WTC11 (cell line): ENCODE measurements at regions not wholly inside any gene's neighbourhood (a gene's known extent, or its start where the extent isn't known, plus 50 kb on each side); places are given as distances from the start of the nearest gene placed in this dataset.

ENCODE experiments used
- ATAC-seq: fragments of 200-7000 bp; cut with Tn5 transposase; 2 replicates; pipeline ENCODE4 v1.10.0; 2021; ENCODE audit warnings: mild to moderate bottlenecking, moderate library complexity
- CTCF ChIA-PET: fragments of 300-600 bp; sonication (Branson Sonifier 250); formaldehyde crosslinking; loops from one replicate; lab custom pipeline; 2021; ENCODE audit warnings: antibody characterized with exemption; lab: Charles Lee
- POLR2A ChIA-PET: fragments of 350-600 bp; sonication (Branson Sonifier 250); formaldehyde crosslinking; loops from one replicate; lab custom pipeline; 2021; ENCODE audit warnings: antibody characterized with exemption; lab: Charles Lee
- DNase-seq: peaks from one replicate; pipeline ENCODE4 v3.0.0; 2021; ENCODE audit warnings: low spot score
- H3K27ac Mint-ChIP-seq: 2 replicates; pipeline ENCODE4 v1.8.0; 2021; ENCODE audit warnings: mixed read lengths
- H3K27me3 Mint-ChIP-seq: 2 replicates; pipeline ENCODE4 v1.8.0; 2021; ENCODE audit warnings: low read depth, mild to moderate bottlenecking, moderate library complexity, mixed read lengths
- H3K36me3 Mint-ChIP-seq: 2 replicates; pipeline ENCODE4 v1.8.0; 2021; ENCODE audit warnings: mixed read lengths
- H3K4me1 Mint-ChIP-seq: 2 replicates; pipeline ENCODE4 v1.8.0; 2022; ENCODE audit warnings: mixed read lengths
- H3K4me3 Mint-ChIP-seq: 2 replicates; pipeline ENCODE4 v1.8.0; 2021; ENCODE audit warnings: mild to moderate bottlenecking, moderate library complexity, mixed read lengths
- H3K9me3 Mint-ChIP-seq: 2 replicates; pipeline ENCODE4 v1.8.0; 2021; ENCODE audit warnings: mixed read lengths
- ATF1 ChIP-seq: sonication (generic); formaldehyde crosslinking; IDR thresholded peaks from 2 replicates; pipeline ENCODE4 v1.8.1; 2023; ENCODE audit warnings: mild to moderate bottlenecking, moderate library complexity, missing genetic modification reagents
- CREM ChIP-seq: sonication (generic); formaldehyde crosslinking; IDR thresholded peaks from 2 replicates; pipeline ENCODE4 v1.8.1; 2022; ENCODE audit warnings: mild to moderate bottlenecking, missing genetic modification reagents, moderate library complexity
- GTF2I ChIP-seq: fragments of 250-450 bp; sonication (Bioruptor Pico); conservative IDR thresholded peaks from 2 replicates; pipeline ENCODE4 v1.4.0; 2021; ENCODE audit warnings: mild to moderate bottlenecking
- IRF2 ChIP-seq: sonication (generic); formaldehyde crosslinking; IDR thresholded peaks from 2 replicates; pipeline ENCODE4 v1.8.0; 2022; ENCODE audit warnings: low read depth, missing genetic modification reagents, borderline replicate concordance
- JAZF1 ChIP-seq: fragments of 250-450 bp; sonication (Bioruptor Pico); IDR thresholded peaks from 2 replicates; pipeline ENCODE4 v1.9.0; 2021; ENCODE audit warnings: moderate library complexity, mild to moderate bottlenecking, inconsistent platforms
- JUN ChIP-seq: sonication (generic); formaldehyde crosslinking; IDR thresholded peaks from 2 replicates; pipeline ENCODE4 v1.8.0; 2023; ENCODE audit warnings: mild to moderate bottlenecking, missing genetic modification reagents
- NFYB ChIP-seq: sonication (generic); formaldehyde crosslinking; conservative IDR thresholded peaks from 2 replicates; pipeline ENCODE4 v1.8.0; 2022; ENCODE audit warnings: low read depth, missing genetic modification reagents
- PRRX2 ChIP-seq: fragments of 250-450 bp; sonication (Bioruptor Pico); IDR thresholded peaks from 2 replicates; pipeline ENCODE4 v1.8.0; 2021; ENCODE audit warnings: mild to moderate bottlenecking
- RELA ChIP-seq: sonication (generic); formaldehyde crosslinking; IDR thresholded peaks from 2 replicates; pipeline ENCODE4 v1.8.1; 2022; ENCODE audit warnings: missing genetic modification reagents, mild to moderate bottlenecking, borderline replicate concordance
- SMAD4 ChIP-seq: sonication (generic); formaldehyde crosslinking; IDR thresholded peaks from 2 replicates; pipeline ENCODE4 v1.8.0; 2022; ENCODE audit warnings: mild to moderate bottlenecking, missing genetic modification reagents
- ZNF138 ChIP-seq: sonication (generic); formaldehyde crosslinking; conservative IDR thresholded peaks from 2 replicates; pipeline ENCODE4 v1.8.1; 2022; ENCODE audit warnings: mild to moderate bottlenecking, moderate library complexity, missing genetic modification reagents
- ZNF232 ChIP-seq: sonication (generic); formaldehyde crosslinking; IDR thresholded peaks from 2 replicates; pipeline ENCODE4 v1.8.0; 2022; ENCODE audit warnings: mild to moderate bottlenecking, missing genetic modification reagents
- ZNF416 ChIP-seq: fragments of 250-450 bp; sonication (Bioruptor Pico); IDR thresholded peaks from 2 replicates; pipeline ENCODE4 v1.9.0; 2021; ENCODE audit warnings: mild to moderate bottlenecking, inconsistent platforms
- ZNF423 ChIP-seq: fragments of 250-450 bp; sonication (Bioruptor Pico); IDR thresholded peaks from 2 replicates; pipeline ENCODE4 v2.1.2; 2022; ENCODE audit warnings: mild to moderate bottlenecking, moderate library complexity
- TF ChIP-seq, protein P1 (sequence below): sonication (generic); formaldehyde crosslinking; IDR thresholded peaks from 2 replicates; pipeline ENCODE4 v1.8.0; 2022; ENCODE audit warnings: mild to moderate bottlenecking, missing genetic modification reagents
- TF ChIP-seq, protein P2 (sequence below): fragments of 250-450 bp; sonication (Bioruptor Pico); IDR thresholded peaks from 2 replicates; pipeline ENCODE4 v1.9.0; 2021; ENCODE audit warnings: moderate library complexity, mild to moderate bottlenecking, inconsistent platforms, borderline replicate concordance
- TF ChIP-seq, protein P3 (sequence below): sonication (generic); formaldehyde crosslinking; IDR thresholded peaks from 2 replicates; pipeline ENCODE4 v1.8.1; 2022; ENCODE audit warnings: missing genetic modification reagents, borderline replicate concordance
- TF ChIP-seq, protein P4 (sequence below): fragments of 250-450 bp; sonication (Bioruptor Pico); IDR thresholded peaks from 2 replicates; pipeline ENCODE4 v2.1.2; 2022; ENCODE audit warnings: mild to moderate bottlenecking, moderate library complexity
- TF ChIP-seq, protein P5 (sequence below): fragments of 250-450 bp; sonication (Bioruptor Pico); IDR thresholded peaks from 2 replicates; pipeline ENCODE4 v1.9.0; 2021; ENCODE audit warnings: mild to moderate bottlenecking
- TF ChIP-seq, protein P6 (sequence below): sonication (generic); formaldehyde crosslinking; IDR thresholded peaks from 2 replicates; pipeline ENCODE4 v1.8.1; 2022; ENCODE audit warnings: mild to moderate bottlenecking, missing genetic modification reagents, moderate library complexity, borderline replicate concordance
- TF ChIP-seq, protein P7 (sequence below): sonication (generic); formaldehyde crosslinking; IDR thresholded peaks from 2 replicates; pipeline ENCODE4 v1.8.0; 2023; ENCODE audit warnings: missing genetic modification reagents, mild to moderate bottlenecking, borderline replicate concordance
- TF ChIP-seq, protein P8 (sequence below): fragments of 200-600 bp; IDR thresholded peaks from 2 replicates; pipeline ENCODE4 v1.8.0; 2022; ENCODE audit warnings: antibody characterized with exemption
- TF ChIP-seq, protein P9 (sequence below): sonication (generic); formaldehyde crosslinking; conservative IDR thresholded peaks from 2 replicates; pipeline ENCODE4 v1.8.1; 2022; ENCODE audit warnings: mild to moderate bottlenecking, missing genetic modification reagents

DNA sequence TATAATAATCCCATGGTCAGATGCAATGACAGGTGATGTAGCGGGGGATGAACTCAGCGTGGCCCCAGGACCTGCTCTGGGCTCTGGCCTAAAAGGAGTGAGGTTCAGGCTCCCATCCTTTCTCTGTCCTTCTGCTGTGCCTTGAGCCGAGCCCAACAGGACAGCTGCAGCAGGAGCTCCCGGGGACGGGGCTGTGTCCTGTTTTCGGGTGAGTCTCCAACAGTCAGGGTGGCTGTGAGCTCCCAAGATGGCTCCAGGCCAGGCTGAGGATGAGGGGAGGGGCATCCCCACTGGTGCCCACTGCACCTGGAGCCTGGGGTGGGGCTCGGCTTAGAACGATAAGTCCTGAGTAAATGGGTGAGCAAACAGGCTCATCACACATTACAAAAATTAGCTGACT lies 1385.0 kb downstream of the BRD1 start:
- no peaks in the 10 kb centered on the region for H3K36me3 Mint-ChIP-seq
- DNase-seq, result no peak
- CTCF ChIA-PET, result no interaction called here
- TF ChIP-seq JAZF1 (CRISPR knock-in tag), result no peak
- TF ChIP-seq, protein P1, sequence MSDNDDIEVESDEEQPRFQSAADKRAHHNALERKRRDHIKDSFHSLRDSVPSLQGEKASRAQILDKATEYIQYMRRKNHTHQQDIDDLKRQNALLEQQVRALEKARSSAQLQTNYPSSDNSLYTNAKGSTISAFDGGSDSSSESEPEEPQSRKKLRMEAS (CRISPR knock-in tag), result no peak
- TF ChIP-seq RELA (CRISPR knock-in tag), result no peak
- TF ChIP-seq, protein P2, sequence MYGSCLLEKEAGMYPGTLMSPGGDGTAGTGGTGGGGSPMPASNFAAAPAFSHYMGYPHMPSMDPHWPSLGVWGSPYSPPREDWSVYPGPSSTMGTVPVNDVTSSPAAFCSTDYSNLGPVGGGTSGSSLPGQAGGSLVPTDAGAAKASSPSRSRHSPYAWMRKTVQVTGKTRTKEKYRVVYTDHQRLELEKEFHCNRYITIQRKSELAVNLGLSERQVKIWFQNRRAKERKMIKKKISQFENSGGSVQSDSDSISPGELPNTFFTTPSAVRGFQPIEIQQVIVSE (CRISPR knock-in tag), result no peak
- TF ChIP-seq GTF2I, result no peak
- TF ChIP-seq, protein P3, sequence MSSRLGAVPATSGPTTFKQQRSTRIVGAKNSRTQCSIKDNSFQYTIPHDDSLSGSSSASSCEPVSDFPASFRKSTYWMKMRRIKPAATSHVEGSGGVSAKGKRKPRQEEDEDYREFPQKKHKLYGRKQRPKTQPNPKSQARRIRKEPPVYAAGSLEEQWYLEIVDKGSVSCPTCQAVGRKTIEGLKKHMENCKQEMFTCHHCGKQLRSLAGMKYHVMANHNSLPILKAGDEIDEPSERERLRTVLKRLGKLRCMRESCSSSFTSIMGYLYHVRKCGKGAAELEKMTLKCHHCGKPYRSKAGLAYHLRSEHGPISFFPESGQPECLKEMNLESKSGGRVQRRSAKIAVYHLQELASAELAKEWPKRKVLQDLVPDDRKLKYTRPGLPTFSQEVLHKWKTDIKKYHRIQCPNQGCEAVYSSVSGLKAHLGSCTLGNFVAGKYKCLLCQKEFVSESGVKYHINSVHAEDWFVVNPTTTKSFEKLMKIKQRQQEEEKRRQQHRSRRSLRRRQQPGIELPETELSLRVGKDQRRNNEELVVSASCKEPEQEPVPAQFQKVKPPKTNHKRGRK, result no peak
- TF ChIP-seq, all 79 proteins: peak for 0
- H3K4me3 Mint-ChIP-seq, result no peak overlapping the region
- ATAC-seq, result no peak
- H3K27me3 Mint-ChIP-seq, result no peaks in the 10 kb centered on the region
- POLR2A ChIA-PET, result no interaction called here
- H3K4me1 Mint-ChIP-seq, result no peaks in the 10 kb centered on the region; the same call in 1 of the 2 replicates
- H3K9me3 Mint-ChIP-seq, result no peaks in the 10 kb centered on the region
- no peak overlapping the region for H3K27ac Mint-ChIP-seq

DNA sequence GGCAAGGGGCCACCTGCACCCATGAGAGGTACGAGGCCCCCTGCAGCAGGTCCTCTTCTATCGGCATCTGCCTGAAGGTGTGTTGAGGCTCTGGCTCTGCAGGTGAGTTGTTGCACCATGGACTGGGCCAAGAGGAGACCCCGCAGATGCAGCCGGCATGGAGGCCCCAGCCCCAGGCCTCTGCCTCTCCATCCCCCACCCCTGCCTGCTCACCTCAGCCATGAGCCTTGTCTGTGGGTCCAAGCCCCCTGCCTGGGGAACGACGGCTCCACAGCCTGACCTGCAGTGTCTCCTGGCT lies 1386.2 kb downstream of the BRD1 start:
- ATAC-seq (no peak), DNase-seq (no peak)
- H3K4me3 Mint-ChIP-seq, result no peak overlapping the region
- no peak overlapping the region for H3K27ac Mint-ChIP-seq
- no peaks in the 10 kb centered on the region; the same call in 1 of the 2 replicates for H3K4me1 Mint-ChIP-seq
- no peaks in the 10 kb centered on the region for H3K27me3 Mint-ChIP-seq
- no peaks in the 10 kb centered on the region for H3K9me3 Mint-ChIP-seq
- no peaks in the 10 kb centered on the region for H3K36me3 Mint-ChIP-seq
- ChIA-PET CTCF (no interaction called here), POLR2A (no interaction called here)
- TF ChIP-seq IRF2 (CRISPR knock-in tag) (no peak), CREM (CRISPR knock-in tag) (no peak), ZNF423 (CRISPR knock-in tag) (no peak), SMAD4 (CRISPR knock-in tag) (no peak), ZNF416 (CRISPR knock-in tag) (no peak), JUN (CRISPR knock-in tag) (no peak), ATF1 (CRISPR knock-in tag) (no peak), PRRX2 (CRISPR knock-in tag) (no peak), ZNF232 (CRISPR knock-in tag) (no peak), NFYB (no peak), ZNF138 (CRISPR knock-in tag) (no peak)
- TF ChIP-seq, protein P2 (CRISPR knock-in tag), result no peak
- TF ChIP-seq, protein P4, sequence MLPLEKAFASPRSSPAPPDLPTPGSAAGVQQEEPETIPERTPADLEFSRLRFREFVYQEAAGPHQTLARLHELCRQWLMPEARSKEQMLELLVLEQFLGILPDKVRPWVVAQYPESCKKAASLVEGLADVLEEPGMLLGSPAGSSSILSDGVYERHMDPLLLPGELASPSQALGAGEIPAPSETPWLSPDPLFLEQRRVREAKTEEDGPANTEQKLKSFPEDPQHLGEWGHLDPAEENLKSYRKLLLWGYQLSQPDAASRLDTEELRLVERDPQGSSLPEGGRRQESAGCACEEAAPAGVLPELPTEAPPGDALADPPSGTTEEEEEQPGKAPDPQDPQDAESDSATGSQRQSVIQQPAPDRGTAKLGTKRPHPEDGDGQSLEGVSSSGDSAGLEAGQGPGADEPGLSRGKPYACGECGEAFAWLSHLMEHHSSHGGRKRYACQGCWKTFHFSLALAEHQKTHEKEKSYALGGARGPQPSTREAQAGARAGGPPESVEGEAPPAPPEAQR (CRISPR knock-in tag), result no peak
- TF ChIP-seq, protein P5, sequence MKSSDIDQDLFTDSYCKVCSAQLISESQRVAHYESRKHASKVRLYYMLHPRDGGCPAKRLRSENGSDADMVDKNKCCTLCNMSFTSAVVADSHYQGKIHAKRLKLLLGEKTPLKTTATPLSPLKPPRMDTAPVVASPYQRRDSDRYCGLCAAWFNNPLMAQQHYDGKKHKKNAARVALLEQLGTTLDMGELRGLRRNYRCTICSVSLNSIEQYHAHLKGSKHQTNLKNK (CRISPR knock-in tag), result no peak
- TF ChIP-seq, protein P6, sequence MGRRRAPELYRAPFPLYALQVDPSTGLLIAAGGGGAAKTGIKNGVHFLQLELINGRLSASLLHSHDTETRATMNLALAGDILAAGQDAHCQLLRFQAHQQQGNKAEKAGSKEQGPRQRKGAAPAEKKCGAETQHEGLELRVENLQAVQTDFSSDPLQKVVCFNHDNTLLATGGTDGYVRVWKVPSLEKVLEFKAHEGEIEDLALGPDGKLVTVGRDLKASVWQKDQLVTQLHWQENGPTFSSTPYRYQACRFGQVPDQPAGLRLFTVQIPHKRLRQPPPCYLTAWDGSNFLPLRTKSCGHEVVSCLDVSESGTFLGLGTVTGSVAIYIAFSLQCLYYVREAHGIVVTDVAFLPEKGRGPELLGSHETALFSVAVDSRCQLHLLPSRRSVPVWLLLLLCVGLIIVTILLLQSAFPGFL (CRISPR knock-in tag), result no peak
- TF ChIP-seq, protein P1 (CRISPR knock-in tag), result no peak
- TF ChIP-seq, protein P7, sequence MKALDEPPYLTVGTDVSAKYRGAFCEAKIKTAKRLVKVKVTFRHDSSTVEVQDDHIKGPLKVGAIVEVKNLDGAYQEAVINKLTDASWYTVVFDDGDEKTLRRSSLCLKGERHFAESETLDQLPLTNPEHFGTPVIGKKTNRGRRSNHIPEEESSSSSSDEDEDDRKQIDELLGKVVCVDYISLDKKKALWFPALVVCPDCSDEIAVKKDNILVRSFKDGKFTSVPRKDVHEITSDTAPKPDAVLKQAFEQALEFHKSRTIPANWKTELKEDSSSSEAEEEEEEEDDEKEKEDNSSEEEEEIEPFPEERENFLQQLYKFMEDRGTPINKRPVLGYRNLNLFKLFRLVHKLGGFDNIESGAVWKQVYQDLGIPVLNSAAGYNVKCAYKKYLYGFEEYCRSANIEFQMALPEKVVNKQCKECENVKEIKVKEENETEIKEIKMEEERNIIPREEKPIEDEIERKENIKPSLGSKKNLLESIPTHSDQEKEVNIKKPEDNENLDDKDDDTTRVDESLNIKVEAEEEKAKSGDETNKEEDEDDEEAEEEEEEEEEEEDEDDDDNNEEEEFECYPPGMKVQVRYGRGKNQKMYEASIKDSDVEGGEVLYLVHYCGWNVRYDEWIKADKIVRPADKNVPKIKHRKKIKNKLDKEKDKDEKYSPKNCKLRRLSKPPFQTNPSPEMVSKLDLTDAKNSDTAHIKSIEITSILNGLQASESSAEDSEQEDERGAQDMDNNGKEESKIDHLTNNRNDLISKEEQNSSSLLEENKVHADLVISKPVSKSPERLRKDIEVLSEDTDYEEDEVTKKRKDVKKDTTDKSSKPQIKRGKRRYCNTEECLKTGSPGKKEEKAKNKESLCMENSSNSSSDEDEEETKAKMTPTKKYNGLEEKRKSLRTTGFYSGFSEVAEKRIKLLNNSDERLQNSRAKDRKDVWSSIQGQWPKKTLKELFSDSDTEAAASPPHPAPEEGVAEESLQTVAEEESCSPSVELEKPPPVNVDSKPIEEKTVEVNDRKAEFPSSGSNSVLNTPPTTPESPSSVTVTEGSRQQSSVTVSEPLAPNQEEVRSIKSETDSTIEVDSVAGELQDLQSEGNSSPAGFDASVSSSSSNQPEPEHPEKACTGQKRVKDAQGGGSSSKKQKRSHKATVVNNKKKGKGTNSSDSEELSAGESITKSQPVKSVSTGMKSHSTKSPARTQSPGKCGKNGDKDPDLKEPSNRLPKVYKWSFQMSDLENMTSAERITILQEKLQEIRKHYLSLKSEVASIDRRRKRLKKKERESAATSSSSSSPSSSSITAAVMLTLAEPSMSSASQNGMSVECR (CRISPR knock-in tag), result no peak
- TF ChIP-seq, protein P8, sequence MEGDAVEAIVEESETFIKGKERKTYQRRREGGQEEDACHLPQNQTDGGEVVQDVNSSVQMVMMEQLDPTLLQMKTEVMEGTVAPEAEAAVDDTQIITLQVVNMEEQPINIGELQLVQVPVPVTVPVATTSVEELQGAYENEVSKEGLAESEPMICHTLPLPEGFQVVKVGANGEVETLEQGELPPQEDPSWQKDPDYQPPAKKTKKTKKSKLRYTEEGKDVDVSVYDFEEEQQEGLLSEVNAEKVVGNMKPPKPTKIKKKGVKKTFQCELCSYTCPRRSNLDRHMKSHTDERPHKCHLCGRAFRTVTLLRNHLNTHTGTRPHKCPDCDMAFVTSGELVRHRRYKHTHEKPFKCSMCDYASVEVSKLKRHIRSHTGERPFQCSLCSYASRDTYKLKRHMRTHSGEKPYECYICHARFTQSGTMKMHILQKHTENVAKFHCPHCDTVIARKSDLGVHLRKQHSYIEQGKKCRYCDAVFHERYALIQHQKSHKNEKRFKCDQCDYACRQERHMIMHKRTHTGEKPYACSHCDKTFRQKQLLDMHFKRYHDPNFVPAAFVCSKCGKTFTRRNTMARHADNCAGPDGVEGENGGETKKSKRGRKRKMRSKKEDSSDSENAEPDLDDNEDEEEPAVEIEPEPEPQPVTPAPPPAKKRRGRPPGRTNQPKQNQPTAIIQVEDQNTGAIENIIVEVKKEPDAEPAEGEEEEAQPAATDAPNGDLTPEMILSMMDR, result no peak
- TF ChIP-seq, protein P9, sequence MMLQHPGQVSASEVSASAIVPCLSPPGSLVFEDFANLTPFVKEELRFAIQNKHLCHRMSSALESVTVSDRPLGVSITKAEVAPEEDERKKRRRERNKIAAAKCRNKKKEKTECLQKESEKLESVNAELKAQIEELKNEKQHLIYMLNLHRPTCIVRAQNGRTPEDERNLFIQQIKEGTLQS (CRISPR knock-in tag), result no peak
